Islet precursor cell (in vitro differentiated cells): ENCODE measurements at regions not wholly inside any gene's neighbourhood (a gene's known extent, or its start where the extent isn't known, plus 50 kb on each side); places are given as distances from the start of the nearest gene placed in this dataset.

Experiments
- DNase-seq: peaks from one replicate; pipeline ENCODE4 v3.0.0-alpha.2; 2018

GRCh38 chr13:100754459-100754858, 79.9 kb upstream of the TMTC4 start:
- no peak for DNase-seq

- no peak for DNase-seq
These were observed 78.8 kb upstream of the TMTC4 start for GRCh38 chr13:100753376-100753775.

DNA sequence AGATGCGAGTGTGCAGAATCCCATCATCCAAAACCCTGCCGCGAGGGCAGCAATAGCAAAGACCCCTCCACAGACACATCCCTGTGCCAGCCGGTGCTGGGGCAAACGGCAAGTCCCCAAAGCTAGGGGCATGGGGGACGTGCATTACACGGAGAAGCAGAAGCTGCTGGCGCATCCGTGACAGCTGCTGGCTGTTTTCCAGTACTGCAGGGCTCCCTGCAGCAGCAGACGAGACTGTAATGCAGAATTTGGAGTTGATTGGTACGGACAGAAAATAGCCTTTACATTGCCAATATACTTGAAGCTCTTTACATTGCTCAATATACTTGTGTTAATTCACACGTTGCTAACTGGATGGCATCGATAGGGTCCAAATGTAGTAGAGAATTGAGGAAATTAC, 77.2 kb upstream of the TMTC4 start:
- DNase-seq, result no peak

DNA sequence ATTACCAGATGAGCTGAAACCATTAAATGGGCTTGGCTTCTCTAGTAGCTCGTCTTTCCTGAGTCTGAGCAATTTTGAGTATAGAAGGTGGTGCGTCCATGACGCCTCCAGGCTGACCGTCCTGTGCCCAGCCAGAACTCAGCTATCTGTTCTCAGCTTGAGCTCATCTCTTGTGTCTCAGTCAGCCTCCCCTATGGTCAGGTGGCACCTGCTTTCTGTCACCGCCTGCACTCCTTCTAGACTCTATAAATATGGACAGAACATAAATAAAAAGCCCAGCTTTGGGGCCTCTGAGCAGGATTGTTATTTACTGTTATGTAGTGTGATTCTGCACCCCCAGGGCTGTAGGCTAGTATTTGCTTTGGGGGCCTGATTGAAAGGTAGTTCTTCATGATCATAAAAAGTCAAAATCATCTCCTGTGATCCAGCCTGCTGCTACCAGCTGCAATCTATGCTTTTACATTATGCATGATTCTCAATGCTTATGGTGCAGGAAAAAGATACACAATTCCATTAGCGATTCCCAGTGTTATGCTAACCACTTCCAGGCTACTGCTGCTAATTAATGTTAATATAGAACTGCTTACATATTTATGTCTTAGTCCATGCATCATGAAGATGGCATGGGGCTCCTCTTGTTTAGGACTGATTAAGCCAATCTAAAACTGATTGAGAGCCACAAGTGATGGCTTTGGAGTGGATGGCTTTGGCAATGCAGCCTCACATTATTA, 72.5 kb upstream of the TMTC4 start:
- peak; percentile 16 for DNase-seq

- DNase-seq, result no peak
These were observed 63.7 kb upstream of the TMTC4 start for GRCh38 chr13:100738176-100738855.

DNA sequence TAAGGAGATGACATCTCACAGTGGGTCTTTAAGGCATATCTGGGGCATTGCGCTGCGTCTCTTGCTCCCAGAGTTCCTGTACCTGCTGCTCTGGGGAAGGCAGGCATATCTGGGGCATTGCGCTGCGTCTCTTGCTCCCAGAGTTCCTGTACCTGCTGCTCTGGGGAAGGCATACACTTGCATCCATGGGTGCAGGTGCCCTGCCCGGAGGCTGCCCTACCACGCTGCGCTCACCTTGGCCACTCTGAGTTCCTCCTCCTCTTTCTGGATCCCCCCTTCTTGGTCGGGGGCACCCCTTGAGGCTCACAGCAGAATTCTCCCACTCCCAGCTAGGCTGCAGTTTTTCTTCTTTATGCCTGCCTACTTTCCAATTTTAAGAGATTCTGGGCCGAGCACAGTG, 60.9 kb upstream of the TMTC4 start:
- no peak for DNase-seq

- DNase-seq, result no peak
These were observed 59.7 kb upstream of the TMTC4 start for GRCh38 chr13:100734194-100734720.

GRCh38 chr13:100733261-100733660, 58.7 kb upstream of the TMTC4 start:
- no peak for DNase-seq

- no peak for DNase-seq
These were observed 53.6 kb upstream of the TMTC4 start for GRCh38 chr13:100728201-100728600.

DNA sequence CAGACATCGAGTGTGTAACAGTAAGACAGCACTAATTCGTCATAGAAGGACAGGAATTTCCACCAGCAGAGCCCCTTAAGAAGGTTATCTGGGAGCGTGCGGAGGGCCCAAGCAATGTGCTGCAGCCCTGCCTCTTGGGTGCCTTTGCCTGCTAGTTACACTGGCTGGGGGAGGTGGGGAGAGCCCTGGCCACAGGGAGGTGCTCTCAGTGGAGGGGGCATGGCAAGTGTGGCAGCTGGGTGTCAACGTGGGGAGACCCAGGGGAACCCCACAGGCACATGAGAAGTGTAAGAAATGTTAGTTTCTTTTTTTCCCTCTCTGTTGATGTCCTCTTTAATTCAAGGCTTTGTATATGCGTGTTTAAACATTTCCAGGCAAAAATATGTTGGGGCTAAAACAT, 50.9 kb upstream of the TMTC4 start:
- DNase-seq, result no peak

- no peak for DNase-seq
These were observed 50.0 kb upstream of the TMTC4 start for GRCh38 chr13:100724568-100724967.
